Urothelium cell line (cell line): ENCODE measurements at regions not wholly inside any gene's neighbourhood (a gene's known extent, or its start where the extent isn't known, plus 50 kb on each side); places are given as distances from the start of the nearest gene placed in this dataset.

Source experiments
- DNase-seq: peaks from one replicate; pipeline ENCODE4 v3.0.0; 2011; ENCODE audit warnings: low spot score, mixed read lengths
- FAIRE-seq: peaks from 2 replicates; lab custom pipeline; 2011; peaks lifted over from hg19 to GRCh38; lab: Jason Lieb, UNC

GRCh38 chr5:54695198-54695966 lies 177.8 kb downstream of the SNX18 start:
- no peak for FAIRE-seq

DNA sequence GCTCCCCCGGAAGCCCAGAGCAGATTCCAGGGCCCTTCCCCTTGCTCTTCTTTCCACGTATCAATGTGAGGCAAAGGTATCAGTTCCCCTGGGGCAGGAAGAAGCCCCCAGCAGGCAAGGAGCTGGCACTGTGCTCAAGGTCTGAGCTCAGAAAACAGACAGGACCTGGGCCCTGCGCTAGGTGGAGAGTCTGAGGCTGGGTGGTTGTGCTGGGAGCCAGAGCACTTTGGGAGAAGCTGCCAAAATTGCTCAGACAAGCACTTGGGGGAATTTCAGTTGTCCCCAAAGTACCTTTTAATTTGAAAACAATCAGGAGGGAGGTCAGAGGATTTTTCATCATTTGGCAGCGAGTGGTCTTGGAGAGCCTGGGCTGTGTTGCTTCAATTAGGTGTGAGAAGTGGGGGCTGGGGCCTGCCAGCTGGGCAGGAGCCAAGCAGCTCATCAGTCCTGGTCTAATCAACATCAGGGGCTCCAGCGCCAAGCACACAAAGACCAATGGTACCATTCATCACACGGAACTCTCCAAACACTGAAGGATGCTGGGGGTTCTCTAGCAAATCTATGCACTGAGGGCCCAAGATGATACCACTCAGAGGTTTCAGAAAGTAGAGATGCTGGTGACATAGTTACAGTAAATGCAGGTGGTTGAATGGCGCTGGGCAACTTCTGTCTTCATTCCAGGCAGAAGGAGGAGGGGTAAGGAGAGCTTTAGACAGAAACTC lies 176.5 kb downstream of the SNX18 start:
- no peak for DNase-seq
- FAIRE-seq = no peak

More at GRCh38 chr5:54695198-54695966, 177.8 kb downstream of the SNX18 start:
- no peak for DNase-seq

- DNase-seq (no peak), FAIRE-seq (no peak)
Observed at GRCh38 chr5:54692631-54693030, 175.1 kb downstream of the SNX18 start.

GRCh38 chr5:54691656-54692055 lies 174.1 kb downstream of the SNX18 start:
- FAIRE-seq (no peak), DNase-seq (no peak)

DNA sequence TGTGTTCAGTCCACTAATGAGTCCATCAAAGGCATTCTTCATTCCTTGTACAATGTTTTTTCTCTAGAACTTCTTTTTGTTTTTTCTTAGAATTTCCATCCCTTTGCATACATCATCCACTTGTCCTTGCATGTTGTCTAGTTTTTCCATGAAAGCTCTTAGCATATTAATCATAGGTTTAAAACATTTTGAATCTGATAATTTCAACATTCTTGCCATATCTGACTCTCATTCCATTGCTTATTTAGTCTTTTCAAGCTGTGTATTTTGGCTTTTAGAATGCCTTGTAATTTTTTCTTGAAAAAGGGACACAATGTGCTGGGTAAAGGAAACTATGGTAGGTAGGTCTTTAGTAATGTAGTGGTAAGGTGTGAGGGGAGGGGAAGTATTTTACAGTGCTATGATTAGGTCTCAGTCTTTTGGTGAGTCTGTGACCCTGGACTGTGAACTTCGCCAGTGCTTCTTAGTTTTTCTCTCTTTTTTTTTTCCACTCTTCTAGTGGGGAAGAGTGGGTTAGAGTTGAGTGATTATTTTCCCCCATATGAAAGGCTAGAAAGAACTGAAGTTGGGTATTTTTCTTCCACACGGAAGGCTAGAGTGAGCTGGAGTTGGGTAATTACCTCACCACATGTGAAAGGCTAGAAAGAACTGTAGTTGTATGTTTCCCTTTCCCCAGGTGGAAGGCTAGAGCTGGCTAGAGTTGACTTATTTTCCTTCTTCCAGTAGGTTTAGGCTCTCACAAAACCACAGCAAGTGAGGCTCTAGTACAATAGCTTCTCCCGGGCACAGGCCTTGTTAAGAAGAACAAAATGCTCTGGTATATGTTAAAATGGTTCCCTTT lies 172.1 kb downstream of the SNX18 start:
- no peak for DNase-seq
- no peak for FAIRE-seq

- no peak for FAIRE-seq
Observed at GRCh38 chr5:54680998-54681397, 163.4 kb downstream of the SNX18 start.

GRCh38 chr5:54679686-54680085 lies 162.1 kb downstream of the SNX18 start:
- FAIRE-seq (no peak), DNase-seq (no peak)

More at GRCh38 chr5:54680998-54681397, 163.4 kb downstream of the SNX18 start:
- no peak for DNase-seq

DNA sequence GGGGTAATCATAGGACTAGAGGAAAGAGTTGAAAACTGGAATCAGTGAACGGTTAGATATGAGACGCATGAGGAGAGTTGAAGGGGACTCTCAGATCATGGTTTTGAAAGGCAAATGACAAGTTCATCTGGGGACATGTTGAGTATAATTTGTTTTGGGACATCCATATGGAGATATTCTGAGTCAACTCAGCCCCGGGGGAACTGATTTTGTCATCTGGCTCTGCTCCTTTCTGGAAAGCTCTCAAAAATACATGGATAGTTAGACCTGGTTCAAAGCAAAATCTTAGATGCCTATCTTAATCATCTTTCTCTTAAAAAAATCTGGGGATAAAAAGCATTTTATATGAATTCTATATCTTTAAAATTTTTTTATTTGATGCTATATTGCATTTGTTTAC lies 161.2 kb downstream of the SNX18 start:
- DNase-seq = no peak
- FAIRE-seq = no peak

GRCh38 chr5:54676481-54677340 lies 159.2 kb downstream of the SNX18 start:
- DNase-seq (no peak), FAIRE-seq (no peak)

GRCh38 chr5:54673523-54674225 lies 156.1 kb downstream of the SNX18 start:
- DNase-seq = no peak
- FAIRE-seq = no peak

DNA sequence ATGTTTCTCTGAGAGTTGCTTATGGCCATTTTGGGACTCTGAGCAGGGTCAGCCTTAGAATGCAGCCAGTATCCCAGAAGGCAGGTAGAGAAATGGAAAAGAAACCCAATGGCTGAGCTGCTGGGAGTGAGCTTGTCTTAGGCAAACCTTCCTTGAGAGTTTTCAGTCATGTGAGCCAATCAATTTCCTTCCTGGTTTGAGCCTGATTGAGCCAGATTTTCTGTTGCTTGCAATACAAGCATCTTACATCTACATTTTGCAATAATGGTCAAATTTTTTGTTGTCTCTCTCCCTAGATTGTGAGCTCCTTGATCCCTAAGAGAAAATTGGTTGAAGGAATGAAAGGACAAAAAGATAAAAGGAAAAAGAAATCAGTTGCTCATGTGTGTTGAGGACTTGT lies 155.3 kb downstream of the SNX18 start:
- FAIRE-seq = no peak

GRCh38 chr5:54671681-54672080 lies 154.1 kb downstream of the SNX18 start:
- FAIRE-seq (no peak), DNase-seq (no peak)

More for the DNA sequence above, 155.3 kb downstream of the SNX18 start:
- no peak for DNase-seq

- no peak for FAIRE-seq
- no peak for DNase-seq
Observed at GRCh38 chr5:54671111-54671531, 153.6 kb downstream of the SNX18 start.

DNA sequence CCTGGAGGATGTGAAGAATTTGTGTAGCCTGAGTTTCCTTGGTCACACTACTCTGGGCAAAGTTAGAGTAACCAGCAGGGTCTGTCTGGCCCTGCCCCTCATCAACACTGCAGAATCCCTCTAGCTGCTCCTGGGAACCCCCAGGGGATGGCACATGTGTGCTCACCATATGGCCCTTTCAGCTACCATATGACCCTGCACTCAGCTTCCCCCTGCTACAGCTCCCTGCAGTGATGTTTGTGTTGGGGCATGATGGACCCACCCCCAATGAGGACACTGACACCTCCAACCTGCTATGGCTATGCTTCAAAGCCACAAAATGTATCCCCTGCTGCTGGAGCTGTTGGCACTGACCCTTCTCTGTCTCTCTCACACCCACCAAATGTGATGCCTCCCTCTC lies 152.7 kb downstream of the SNX18 start:
- FAIRE-seq (no peak), DNase-seq (no peak)

- FAIRE-seq = no peak
- DNase-seq = no peak
Observed at GRCh38 chr5:54669845-54670244, 152.3 kb downstream of the SNX18 start.

GRCh38 chr5:54669285-54669684 lies 151.7 kb downstream of the SNX18 start:
- DNase-seq (no peak), FAIRE-seq (no peak)

DNA sequence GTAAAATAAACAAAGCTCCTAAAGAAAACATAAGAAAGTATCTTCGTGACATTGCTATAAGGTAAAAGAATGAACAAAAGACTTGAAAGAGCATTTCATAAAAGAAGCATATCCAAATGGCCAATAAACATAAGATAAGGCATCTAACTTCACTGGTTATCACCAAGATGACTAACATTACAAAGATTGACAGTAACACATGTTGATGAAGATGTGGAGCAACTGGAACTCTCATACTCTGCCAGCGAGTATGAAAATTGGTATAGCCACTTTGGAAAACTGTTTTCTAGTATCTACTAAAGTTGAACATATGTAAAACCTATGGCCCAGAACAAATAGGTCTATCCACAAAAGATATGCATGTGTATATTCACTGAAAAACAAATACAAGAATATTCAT lies 150.5 kb downstream of the SNX18 start:
- no peak for FAIRE-seq

DNA sequence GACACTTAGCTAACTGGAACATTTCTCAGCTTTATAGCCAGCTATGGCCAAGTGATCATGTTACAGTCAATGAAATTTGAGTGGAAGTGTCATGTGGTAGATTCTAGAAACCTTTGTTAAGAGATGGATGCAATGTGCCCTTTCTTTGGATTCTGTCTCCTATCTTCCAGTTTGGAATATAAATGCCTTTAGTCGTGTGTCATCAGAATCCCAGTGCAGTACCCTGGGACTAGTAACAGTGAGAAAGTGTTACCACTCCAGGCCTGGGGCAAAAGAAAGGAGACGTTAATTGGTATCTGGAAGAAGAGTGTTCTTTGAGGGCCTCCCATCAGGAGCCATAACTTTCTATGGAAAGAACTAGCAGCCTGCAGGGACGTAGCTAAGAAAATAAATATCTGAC lies 149.6 kb downstream of the SNX18 start:
- FAIRE-seq (no peak), DNase-seq (no peak)

More for the DNA sequence above, 150.5 kb downstream of the SNX18 start:
- DNase-seq = no peak

- peak; percentile 43 for DNase-seq
- FAIRE-seq = peak; percentile 17
Observed at GRCh38 chr5:54663866-54664265, 146.3 kb downstream of the SNX18 start.

GRCh38 chr5:54661111-54661510 lies 143.6 kb downstream of the SNX18 start:
- no peak for FAIRE-seq
- DNase-seq = no peak
